Fibroblast of pulmonary artery (primary cell): ENCODE measurements at regions not wholly inside any gene's neighbourhood (a gene's known extent, or its start where the extent isn't known, plus 50 kb on each side); places are given as distances from the start of the nearest gene placed in this dataset.

Experiments
- DNase-seq: peaks from one replicate; pipeline ENCODE4 v3.0.0-alpha.2; 2010; ENCODE audit warnings: low read depth
- H3K4me3 ChIP-seq: replicated peaks from 2 replicates; pipeline ENCODE4 v1.5.1; 2011; ENCODE audit warnings: low read depth, mild to moderate bottlenecking, control low read depth, low read length, moderate library complexity
- CTCF ChIP-seq: IDR thresholded peaks from 2 replicates; pipeline ENCODE4 v1.5.1; 2011; ENCODE audit warnings: mild to moderate bottlenecking, control low read depth, low read length, inconsistent platforms; ENCODE audit errors: missing control alignments

- TF ChIP-seq CTCF, result no peak
- no peak for DNase-seq
- H3K4me3 ChIP-seq, result no peak overlapping the region
These were observed 199.8 kb downstream of the COG6 start for GRCh38 chr13:39855236-39855635.

- no peak for DNase-seq
- TF ChIP-seq CTCF, result no peak
- no peak overlapping the region for H3K4me3 ChIP-seq
These were observed 201.3 kb downstream of the COG6 start for GRCh38 chr13:39856714-39857113.

GRCh38 chr13:39858794-39859193 lies 203.3 kb downstream of the COG6 start:
- no peak for TF ChIP-seq CTCF
- DNase-seq, result no peak
- H3K4me3 ChIP-seq, result no peak overlapping the region

- H3K4me3 ChIP-seq, result no peak overlapping the region
- no peak for DNase-seq
- TF ChIP-seq CTCF, result no peak
These were observed 204.4 kb downstream of the COG6 start for GRCh38 chr13:39859898-39860297.

- TF ChIP-seq CTCF, result no peak
- H3K4me3 ChIP-seq, result no peak overlapping the region
- DNase-seq, result no peak
These were observed 207.4 kb downstream of the COG6 start for GRCh38 chr13:39862900-39863299.

GRCh38 chr13:39864221-39864620 lies 208.8 kb downstream of the COG6 start:
- H3K4me3 ChIP-seq, result no peak overlapping the region
- DNase-seq, result no peak
- TF ChIP-seq CTCF, result no peak

GRCh38 chr13:39866722-39867121 lies 211.3 kb downstream of the COG6 start:
- DNase-seq, result no peak
- TF ChIP-seq CTCF, result no peak
- H3K4me3 ChIP-seq, result no peak overlapping the region
